ENCODE measurements at regions not wholly inside any gene's neighbourhood (a gene's known extent, or its start where the extent isn't known, plus 50 kb on each side); places are given as distances from the start of the nearest gene placed in this dataset.

DNA sequence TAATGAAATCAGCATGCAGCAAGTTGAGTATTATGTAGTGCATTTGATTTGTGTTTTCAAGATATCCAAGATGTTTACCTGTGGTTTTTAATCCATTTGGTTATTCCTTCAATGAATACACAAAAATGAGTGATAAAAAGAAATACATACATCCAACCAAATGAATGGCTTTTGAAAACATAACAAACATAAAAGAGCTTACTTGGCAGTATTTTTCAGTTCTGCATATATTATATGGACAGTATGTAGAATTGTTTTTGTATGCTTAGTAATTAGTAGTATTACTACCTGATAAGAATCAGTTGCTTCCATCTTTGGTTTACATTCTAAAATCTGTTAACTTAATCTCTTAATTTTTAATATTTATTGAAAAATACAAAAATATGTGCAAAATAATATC is 908.9 kb upstream of the AGA start:
- no peak overlapping the region for H3K4me3 ChIP-seq (ENCODE audit: low read depth, low read length)
- H3K9me3 ChIP-seq (ENCODE audit: control insufficient read depth, insufficient read depth, low read length), result 0 out of 2 replicates have a peak, but pooled peaks cover 2% of the 10 kb centered on the region
- no peak overlapping the region for H3K27ac ChIP-seq (ENCODE audit: low read depth, low read length)
- no peaks in the 10 kb centered on the region for H3K27me3 ChIP-seq (ENCODE audit: control insufficient read depth, insufficient read depth, low read length)
- H3K36me3 ChIP-seq (ENCODE audit: control insufficient read depth, insufficient read depth, low read length), result no peaks in the 10 kb centered on the region
- H3K9ac ChIP-seq (ENCODE audit: low read depth, low read length), result no peak overlapping the region
- no peaks in the 10 kb centered on the region for H3K4me1 ChIP-seq (ENCODE audit: control insufficient read depth, insufficient read depth, low read length)

DNA sequence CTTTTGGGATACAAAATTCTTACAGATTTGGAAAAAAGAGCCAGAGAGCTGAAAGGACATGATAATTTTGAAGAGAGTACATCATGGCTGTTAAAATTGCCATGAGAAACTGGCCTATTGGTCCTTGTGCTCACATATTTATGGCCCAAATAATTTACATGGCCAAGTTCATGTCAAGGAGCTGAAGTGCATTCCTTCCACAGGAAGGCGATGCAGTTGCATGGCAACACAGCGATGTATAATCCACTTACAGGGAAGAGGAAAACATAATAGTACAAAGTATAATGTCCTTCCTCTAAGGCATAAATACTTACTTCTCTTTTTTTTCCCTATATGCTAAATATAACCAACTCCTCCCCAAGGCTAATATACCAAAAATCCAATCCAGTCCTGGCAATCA is 914.5 kb upstream of the AGA start:
- no peak overlapping the region for H3K9ac ChIP-seq (ENCODE audit: low read depth, low read length)
- H3K4me3 ChIP-seq (ENCODE audit: low read depth, low read length), result no peak overlapping the region
- H3K27me3 ChIP-seq (ENCODE audit: control insufficient read depth, insufficient read depth, low read length), result no peaks in the 10 kb centered on the region
- H3K36me3 ChIP-seq (ENCODE audit: control insufficient read depth, insufficient read depth, low read length), result no peaks in the 10 kb centered on the region
- H3K4me1 ChIP-seq (ENCODE audit: control insufficient read depth, insufficient read depth, low read length), result no peaks in the 10 kb centered on the region
- no peak overlapping the region for H3K27ac ChIP-seq (ENCODE audit: low read depth, low read length)
- H3K9me3 ChIP-seq (ENCODE audit: control insufficient read depth, insufficient read depth, low read length), result 0 out of 2 replicates have a peak, but pooled peaks cover 2% of the 10 kb centered on the region

DNA sequence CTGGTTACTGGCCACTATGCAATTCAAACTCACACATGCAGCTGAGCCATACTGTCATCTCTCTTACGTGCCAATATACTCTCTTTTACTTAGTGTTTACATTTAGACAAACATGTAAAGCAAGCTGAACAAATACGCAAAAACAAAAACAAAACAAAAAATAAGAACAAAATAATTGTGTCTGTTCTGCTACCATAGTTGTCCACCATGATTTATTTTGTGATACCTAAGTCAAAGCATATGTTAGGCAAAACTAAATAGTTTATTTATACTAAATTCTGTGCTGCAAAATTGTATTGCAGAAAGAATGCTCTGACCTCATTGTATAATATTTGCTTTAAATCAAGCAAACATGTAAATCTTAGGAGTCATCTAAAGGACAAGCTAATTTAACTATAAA is 943.2 kb upstream of the AGA start:
- Histone ChIP-seq H3K4me3 (ENCODE audit: low read depth, low read length) (no peak overlapping the region), H3K4me1 (ENCODE audit: control insufficient read depth, insufficient read depth, low read length) (no peaks in the 10 kb centered on the region), H3K27me3 (ENCODE audit: control insufficient read depth, insufficient read depth, low read length) (no peaks in the 10 kb centered on the region), H3K36me3 (ENCODE audit: control insufficient read depth, insufficient read depth, low read length) (no peaks in the 10 kb centered on the region), H3K9me3 (ENCODE audit: control insufficient read depth, insufficient read depth, low read length) (no peaks in the 10 kb centered on the region), H3K27ac (ENCODE audit: low read depth, low read length) (no peak overlapping the region), H3K9ac (ENCODE audit: low read depth, low read length) (no peak overlapping the region)

DNA sequence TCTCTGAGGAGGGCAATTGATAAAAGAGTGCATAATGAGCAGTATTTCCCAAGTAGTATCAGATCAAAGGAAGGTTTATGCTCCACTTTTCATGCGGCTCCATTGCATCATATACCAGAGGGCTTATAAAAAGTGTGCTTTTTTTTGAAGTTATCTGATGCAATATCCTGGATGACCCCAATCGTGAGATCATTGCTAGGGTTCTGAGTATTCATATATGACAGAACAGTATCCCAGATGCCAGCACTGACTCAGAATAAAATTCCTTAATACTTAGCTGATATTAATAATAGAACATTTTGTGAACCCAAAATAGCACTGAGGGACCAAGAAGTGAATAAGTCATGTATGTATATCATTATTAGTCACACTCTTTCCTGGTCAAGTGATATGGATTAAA is 945.5 kb upstream of the AGA start:
- Histone ChIP-seq H3K27me3 (ENCODE audit: control insufficient read depth, insufficient read depth, low read length) (no peaks in the 10 kb centered on the region), H3K9ac (ENCODE audit: low read depth, low read length) (no peak overlapping the region), H3K4me1 (ENCODE audit: control insufficient read depth, insufficient read depth, low read length) (no peaks in the 10 kb centered on the region), H3K4me3 (ENCODE audit: low read depth, low read length) (no peak overlapping the region), H3K9me3 (ENCODE audit: control insufficient read depth, insufficient read depth, low read length) (no peaks in the 10 kb centered on the region), H3K36me3 (ENCODE audit: control insufficient read depth, insufficient read depth, low read length) (no peaks in the 10 kb centered on the region), H3K27ac (ENCODE audit: low read depth, low read length) (no peak overlapping the region)

DNA sequence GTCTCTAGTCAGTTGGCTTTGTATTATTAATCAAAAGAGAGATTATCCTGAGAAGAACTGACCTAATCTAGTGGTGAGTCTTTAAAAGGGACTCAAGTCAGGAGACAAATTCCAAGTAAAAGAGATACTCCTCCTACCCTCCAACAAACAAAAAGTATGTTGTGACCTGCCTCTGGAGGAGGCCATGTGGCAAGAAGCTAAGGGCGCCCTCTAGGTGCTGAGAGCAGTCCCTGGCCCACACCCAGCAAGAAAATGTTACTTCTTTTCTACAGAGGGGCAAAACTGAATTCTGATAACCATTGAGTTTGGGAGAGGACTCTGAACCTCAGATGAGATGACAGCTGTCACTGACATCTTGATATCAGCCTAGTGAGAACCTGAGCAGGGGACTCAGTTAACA is 953.6 kb upstream of the AGA start:
- Histone ChIP-seq H3K9ac (ENCODE audit: low read depth, low read length) (no peak overlapping the region), H3K4me1 (ENCODE audit: control insufficient read depth, insufficient read depth, low read length) (no peaks in the 10 kb centered on the region), H3K27me3 (ENCODE audit: control insufficient read depth, insufficient read depth, low read length) (no peaks in the 10 kb centered on the region), H3K36me3 (ENCODE audit: control insufficient read depth, insufficient read depth, low read length) (no peaks in the 10 kb centered on the region), H3K4me3 (ENCODE audit: low read depth, low read length) (no peak overlapping the region), H3K27ac (ENCODE audit: low read depth, low read length) (no peak overlapping the region), H3K9me3 (ENCODE audit: control insufficient read depth, insufficient read depth, low read length) (no peaks in the 10 kb centered on the region)

DNA sequence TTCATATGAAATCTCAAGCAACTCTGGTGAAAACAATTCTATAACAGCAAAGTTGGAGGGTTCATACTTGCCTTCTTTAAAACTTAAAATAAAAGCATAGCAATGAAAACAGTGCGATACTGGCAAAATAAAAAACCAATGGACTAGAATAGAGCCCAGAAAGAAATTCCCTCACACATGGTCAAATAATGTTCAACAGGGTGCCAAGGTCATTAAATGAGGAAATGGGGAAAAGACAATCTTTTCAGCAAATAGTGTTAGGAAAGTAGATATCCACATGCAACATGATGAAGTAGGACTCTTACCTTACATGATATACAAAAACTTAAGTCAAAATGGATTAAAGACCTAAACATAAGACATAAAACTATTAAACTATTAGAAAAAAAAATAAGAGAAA is 970.2 kb upstream of the AGA start:
- Histone ChIP-seq H3K4me3 (ENCODE audit: low read depth, low read length) (no peak overlapping the region), H3K36me3 (ENCODE audit: control insufficient read depth, insufficient read depth, low read length) (no peaks in the 10 kb centered on the region), H3K9me3 (ENCODE audit: control insufficient read depth, insufficient read depth, low read length) (no peaks in the 10 kb centered on the region), H3K27ac (ENCODE audit: low read depth, low read length) (no peak overlapping the region), H3K9ac (ENCODE audit: low read depth, low read length) (no peak overlapping the region), H3K4me1 (ENCODE audit: control insufficient read depth, insufficient read depth, low read length) (peaks cover 13% of the 10 kb centered on the region), H3K27me3 (ENCODE audit: control insufficient read depth, insufficient read depth, low read length) (no peaks in the 10 kb centered on the region)

DNA sequence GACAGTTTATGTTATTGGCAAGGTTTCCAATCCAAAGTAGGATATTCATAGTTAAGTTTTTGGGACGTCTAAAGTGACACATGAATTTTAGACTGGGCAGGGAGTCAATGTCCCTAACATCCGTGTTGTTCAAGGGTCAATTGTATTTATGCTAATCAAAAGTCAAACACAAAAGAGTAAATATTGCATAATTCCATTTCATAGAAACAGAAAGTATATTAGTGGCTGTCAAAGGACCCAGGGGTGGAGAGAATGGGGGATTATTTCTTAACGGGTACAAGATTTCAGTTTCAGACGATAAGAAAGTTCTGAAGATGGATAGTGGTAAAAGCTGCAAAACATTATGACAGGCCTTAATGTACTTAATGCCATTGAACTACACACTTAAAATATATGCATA is 971.8 kb upstream of the AGA start:
- Histone ChIP-seq H3K27me3 (ENCODE audit: control insufficient read depth, insufficient read depth, low read length) (no peaks in the 10 kb centered on the region), H3K27ac (ENCODE audit: low read depth, low read length) (no peak overlapping the region), H3K36me3 (ENCODE audit: control insufficient read depth, insufficient read depth, low read length) (no peaks in the 10 kb centered on the region), H3K4me1 (ENCODE audit: control insufficient read depth, insufficient read depth, low read length) (peaks cover 13% of the 10 kb centered on the region), H3K4me3 (ENCODE audit: low read depth, low read length) (no peak overlapping the region), H3K9ac (ENCODE audit: low read depth, low read length) (no peak overlapping the region), H3K9me3 (ENCODE audit: control insufficient read depth, insufficient read depth, low read length) (no peaks in the 10 kb centered on the region)

DNA sequence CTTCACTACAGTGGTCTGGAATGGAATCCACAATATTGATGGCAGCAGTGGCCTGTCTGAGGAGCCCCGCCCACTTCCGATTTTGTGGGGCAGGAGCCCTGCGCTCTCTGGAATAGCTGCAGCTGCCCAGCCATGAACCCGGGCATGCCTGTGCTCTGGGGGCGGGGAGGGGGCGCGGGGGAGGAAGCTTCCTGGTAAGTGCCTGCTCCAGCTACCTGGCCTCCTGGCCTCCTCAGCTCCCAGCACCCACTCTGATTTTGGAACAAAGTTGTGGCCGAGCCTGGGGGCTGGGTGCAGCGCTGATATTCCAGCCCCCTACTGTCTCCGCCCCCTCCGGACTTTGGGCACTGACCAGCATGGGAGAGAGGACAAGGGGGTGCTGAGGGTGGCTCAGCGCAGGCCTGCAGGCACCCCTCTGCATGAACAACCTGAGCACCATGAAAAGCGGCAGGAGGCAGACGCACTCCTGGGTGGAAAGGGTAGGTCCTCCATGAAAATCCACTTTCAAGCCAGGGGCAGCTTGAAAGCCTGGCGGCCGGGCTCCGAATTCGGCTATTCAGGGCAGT is 972.7 kb upstream of the AGA start:
- no peak overlapping the region for H3K4me3 ChIP-seq (ENCODE audit: low read depth, low read length)
- H3K4me1 ChIP-seq (ENCODE audit: control insufficient read depth, insufficient read depth, low read length), result peaks cover 13% of the 10 kb centered on the region
- H3K27ac ChIP-seq (ENCODE audit: low read depth, low read length), result no peak overlapping the region
- no peaks in the 10 kb centered on the region for H3K36me3 ChIP-seq (ENCODE audit: control insufficient read depth, insufficient read depth, low read length)
- no peaks in the 10 kb centered on the region for H3K27me3 ChIP-seq (ENCODE audit: control insufficient read depth, insufficient read depth, low read length)
- no peak overlapping the region for H3K9ac ChIP-seq (ENCODE audit: low read depth, low read length)
- H3K9me3 ChIP-seq (ENCODE audit: control insufficient read depth, insufficient read depth, low read length), result no peaks in the 10 kb centered on the region

DNA sequence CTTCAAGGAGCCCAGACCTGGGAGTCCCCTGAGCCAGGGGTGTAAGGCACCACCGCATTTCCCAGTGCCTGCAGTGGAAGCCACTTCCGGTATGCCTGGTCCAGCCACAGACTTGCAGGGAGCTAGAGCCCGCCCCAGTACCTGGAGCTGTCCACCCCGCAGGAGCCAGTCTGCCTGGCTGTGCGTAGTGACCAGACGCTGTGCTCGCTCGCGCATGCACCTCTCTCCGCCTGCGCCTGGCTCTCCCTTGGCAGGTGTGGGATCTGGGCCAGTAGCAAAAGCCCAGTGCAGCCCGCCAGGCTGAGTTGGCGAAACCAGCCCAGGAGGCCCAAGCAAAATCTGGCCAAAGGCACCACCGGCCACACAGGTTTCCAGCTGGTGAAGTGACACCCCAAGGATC is 973.7 kb upstream of the AGA start:
- Histone ChIP-seq H3K36me3 (ENCODE audit: control insufficient read depth, insufficient read depth, low read length) (no peaks in the 10 kb centered on the region), H3K4me3 (ENCODE audit: low read depth, low read length) (no peak overlapping the region), H3K4me1 (ENCODE audit: control insufficient read depth, insufficient read depth, low read length) (peaks cover 13% of the 10 kb centered on the region)

DNA sequence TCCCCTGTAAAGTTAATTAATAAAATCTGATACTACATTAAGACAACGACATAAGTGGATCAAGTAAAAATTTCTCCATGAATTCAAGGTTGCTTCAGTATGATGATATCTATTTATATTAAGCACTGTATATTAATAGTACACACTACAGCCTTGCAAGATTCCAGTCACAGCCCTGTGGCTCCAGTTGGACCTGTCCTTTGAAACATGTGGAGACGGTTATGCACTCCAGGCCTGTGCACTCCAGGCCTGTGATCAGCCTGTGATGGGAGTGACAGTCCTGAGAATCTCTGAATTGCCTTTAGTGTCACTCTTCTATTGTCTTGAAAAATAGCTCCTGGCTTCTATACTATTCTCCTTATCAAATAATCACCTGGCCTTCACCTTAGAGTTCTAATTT is 981.1 kb upstream of the AGA start:
- Histone ChIP-seq H3K27ac (ENCODE audit: low read depth, low read length) (no peak overlapping the region), H3K9me3 (ENCODE audit: control insufficient read depth, insufficient read depth, low read length) (no peaks in the 10 kb centered on the region), H3K4me3 (ENCODE audit: low read depth, low read length) (no peak overlapping the region), H3K27me3 (ENCODE audit: control insufficient read depth, insufficient read depth, low read length) (no peaks in the 10 kb centered on the region), H3K9ac (ENCODE audit: low read depth, low read length) (no peak overlapping the region), H3K36me3 (ENCODE audit: control insufficient read depth, insufficient read depth, low read length) (no peaks in the 10 kb centered on the region), H3K4me1 (ENCODE audit: control insufficient read depth, insufficient read depth, low read length) (no peaks in the 10 kb centered on the region)

More for the DNA sequence above, 973.7 kb upstream of the AGA start:
- Histone ChIP-seq H3K27ac (ENCODE audit: low read depth, low read length) (no peak overlapping the region), H3K9ac (ENCODE audit: low read depth, low read length) (no peak overlapping the region), H3K9me3 (ENCODE audit: control insufficient read depth, insufficient read depth, low read length) (no peaks in the 10 kb centered on the region), H3K27me3 (ENCODE audit: control insufficient read depth, insufficient read depth, low read length) (no peaks in the 10 kb centered on the region)

DNA sequence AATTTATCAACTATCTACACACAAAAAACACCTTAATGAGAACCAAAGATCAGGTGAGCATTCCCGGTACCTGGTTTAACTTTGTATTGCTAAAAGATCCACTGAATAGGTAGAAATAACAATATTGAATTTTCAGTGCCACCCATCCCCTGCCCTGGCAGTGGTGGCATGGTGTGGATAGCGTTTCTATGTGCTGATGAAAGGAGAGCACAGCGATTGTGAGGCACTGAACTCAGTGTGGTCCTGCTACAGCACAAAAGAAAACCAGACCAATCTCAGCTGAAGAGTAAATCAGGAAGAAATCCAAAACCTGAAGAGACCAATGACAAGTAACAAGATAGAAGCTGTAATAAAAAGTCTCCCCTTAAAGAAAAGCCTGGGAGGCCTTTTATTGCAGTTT is 984.6 kb upstream of the AGA start:
- H3K4me3 ChIP-seq (ENCODE audit: low read depth, low read length), result no peak overlapping the region
- H3K4me1 ChIP-seq (ENCODE audit: control insufficient read depth, insufficient read depth, low read length), result no peaks in the 10 kb centered on the region
- no peaks in the 10 kb centered on the region for H3K36me3 ChIP-seq (ENCODE audit: control insufficient read depth, insufficient read depth, low read length)
- no peaks in the 10 kb centered on the region for H3K9me3 ChIP-seq (ENCODE audit: control insufficient read depth, insufficient read depth, low read length)
- H3K9ac ChIP-seq (ENCODE audit: low read depth, low read length), result no peak overlapping the region
- no peak overlapping the region for H3K27ac ChIP-seq (ENCODE audit: low read depth, low read length)
- H3K27me3 ChIP-seq (ENCODE audit: control insufficient read depth, insufficient read depth, low read length), result no peaks in the 10 kb centered on the region

DNA sequence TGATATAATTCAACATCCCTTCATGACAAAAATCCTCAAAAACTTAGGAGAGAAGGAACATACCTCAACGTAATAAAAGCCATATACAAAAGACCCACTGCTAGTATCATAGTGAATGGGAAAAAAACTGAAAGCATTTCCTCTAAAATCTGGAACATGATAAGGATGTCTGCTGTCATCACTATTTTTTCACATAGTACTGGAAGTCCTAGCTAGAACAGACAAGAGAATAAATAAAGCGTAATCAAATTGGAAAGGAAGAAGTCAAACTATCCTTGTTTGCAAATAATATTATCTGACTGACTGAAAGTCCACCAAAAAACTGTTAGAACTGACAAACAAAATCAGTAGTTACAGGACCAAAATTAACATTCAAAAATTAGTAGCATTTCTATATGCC is 985.4 kb upstream of the AGA start:
- no peaks in the 10 kb centered on the region for H3K27me3 ChIP-seq (ENCODE audit: control insufficient read depth, insufficient read depth, low read length)
- no peaks in the 10 kb centered on the region for H3K36me3 ChIP-seq (ENCODE audit: control insufficient read depth, insufficient read depth, low read length)
- no peaks in the 10 kb centered on the region for H3K9me3 ChIP-seq (ENCODE audit: control insufficient read depth, insufficient read depth, low read length)
- H3K27ac ChIP-seq (ENCODE audit: low read depth, low read length), result no peak overlapping the region
- no peak overlapping the region for H3K4me3 ChIP-seq (ENCODE audit: low read depth, low read length)
- H3K9ac ChIP-seq (ENCODE audit: low read depth, low read length), result no peak overlapping the region
- no peaks in the 10 kb centered on the region for H3K4me1 ChIP-seq (ENCODE audit: control insufficient read depth, insufficient read depth, low read length)
